Glomerular endothelial cell (primary cell): ENCODE measurements at regions not wholly inside any gene's neighbourhood (a gene's known extent, or its start where the extent isn't known, plus 50 kb on each side); places are given as distances from the start of the nearest gene placed in this dataset.
"Not testable (repeated sequence)": the region's sequence is repeated elsewhere in the genome, so short reads cannot be mapped to it uniquely, and the experiment has no call there.

ENCODE experiments used
- DNase-seq: peaks from one replicate; pipeline ENCODE4 v3.0.0-alpha.2; 2011; ENCODE audit warnings: low read depth, low spot score; ENCODE audit errors: extremely low read depth

- no peak for DNase-seq
Measured at GRCh38 chr18:60020107-60020925, 120.5 kb downstream of the PMAIP1 start.

DNA sequence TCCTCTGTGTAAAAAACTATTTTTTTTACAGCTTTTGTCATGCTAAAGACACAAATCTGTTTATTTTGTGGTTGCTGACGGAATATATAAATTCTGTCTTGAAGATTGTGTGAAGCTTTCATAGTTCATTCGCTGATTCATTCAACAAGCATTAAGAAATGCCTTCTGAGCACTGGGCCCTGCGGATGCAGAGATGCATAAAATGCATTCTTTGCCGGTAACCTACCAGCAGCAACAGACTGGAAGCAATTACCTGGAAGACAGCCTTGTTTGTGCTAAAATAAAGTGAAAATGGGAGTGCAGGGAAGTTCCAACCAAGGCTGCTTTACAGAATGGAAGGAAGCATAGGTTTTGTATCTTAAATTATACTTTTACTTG lies 119.7 kb downstream of the PMAIP1 start:
- DNase-seq: no peak

DNA sequence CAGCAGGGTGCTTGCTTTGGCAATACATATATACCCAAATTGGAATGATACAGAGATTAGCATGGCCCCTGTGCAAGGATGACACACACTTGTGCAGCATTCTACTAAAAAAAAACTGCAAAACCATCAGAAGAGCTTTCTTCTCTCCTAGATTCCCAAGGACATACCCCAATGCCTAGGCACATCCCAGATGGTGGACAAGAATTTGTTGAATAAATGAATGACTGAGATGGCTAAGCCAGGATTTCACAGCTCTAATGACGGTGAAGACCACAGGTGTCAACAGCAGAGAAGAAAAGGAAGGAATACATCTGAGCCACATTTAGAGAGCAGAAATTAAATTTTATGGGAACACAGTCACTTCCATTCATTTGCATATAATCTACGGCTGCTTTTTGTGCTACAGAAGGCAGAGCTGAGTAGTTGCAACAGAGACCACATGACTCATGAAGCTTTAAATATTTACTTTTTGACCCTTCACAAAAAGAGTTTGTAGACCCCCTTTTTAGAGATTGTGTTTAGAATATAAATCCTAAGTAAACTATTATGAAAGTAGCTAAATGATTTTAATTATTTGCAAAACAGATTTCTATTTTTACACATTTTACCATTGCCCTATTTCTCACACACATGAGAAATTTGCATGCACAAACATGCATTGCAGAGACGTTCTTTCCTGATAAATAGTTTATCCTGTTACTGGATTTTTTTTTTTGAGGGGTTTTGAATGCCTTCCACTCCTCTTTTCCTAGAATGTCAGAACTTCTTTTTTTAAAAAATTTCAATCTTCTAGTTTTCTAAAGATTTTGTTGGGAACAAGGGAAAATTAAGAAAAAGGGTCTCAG lies 119.0 kb downstream of the PMAIP1 start:
- DNase-seq: no peak

DNA sequence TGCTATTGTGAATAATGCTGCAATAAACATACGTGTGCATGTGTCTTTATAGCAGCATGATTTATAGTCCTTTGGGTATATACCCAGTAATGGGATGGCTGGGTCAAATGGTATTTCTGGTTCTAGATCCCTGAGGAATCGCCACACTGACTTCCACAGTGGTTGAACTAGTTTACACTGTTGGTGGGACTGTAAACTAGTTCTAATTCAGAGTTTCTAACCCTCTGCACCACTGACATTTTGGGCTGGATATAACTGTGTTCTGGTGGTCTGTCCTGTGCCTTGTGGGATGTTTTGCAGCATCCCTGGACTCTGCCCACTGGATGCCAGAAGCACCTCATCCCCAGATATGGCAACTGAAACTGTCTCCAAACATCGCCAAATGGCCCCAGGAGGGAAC lies 118.3 kb downstream of the PMAIP1 start:
- not testable (repeated sequence) for DNase-seq

DNA sequence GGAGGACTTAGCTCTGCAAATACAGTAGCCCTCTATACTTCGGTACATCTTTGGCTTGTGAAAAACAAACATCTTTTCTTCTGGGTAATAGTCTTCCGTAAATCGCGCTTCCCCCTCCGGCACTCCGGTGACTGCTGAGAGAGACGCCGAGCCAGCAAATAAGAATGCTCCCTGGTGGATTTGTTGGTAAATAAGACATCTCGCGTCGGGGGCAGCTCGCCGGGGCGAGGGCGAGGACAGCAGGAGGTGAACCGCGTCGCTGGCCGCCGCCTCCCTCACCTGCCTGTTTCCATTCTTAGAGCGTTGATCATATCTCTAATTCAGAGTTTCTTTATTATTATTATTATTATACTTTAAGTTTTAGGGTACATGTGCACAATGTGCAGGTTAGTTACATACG lies 117.6 kb downstream of the PMAIP1 start:
- no peak for DNase-seq

DNA sequence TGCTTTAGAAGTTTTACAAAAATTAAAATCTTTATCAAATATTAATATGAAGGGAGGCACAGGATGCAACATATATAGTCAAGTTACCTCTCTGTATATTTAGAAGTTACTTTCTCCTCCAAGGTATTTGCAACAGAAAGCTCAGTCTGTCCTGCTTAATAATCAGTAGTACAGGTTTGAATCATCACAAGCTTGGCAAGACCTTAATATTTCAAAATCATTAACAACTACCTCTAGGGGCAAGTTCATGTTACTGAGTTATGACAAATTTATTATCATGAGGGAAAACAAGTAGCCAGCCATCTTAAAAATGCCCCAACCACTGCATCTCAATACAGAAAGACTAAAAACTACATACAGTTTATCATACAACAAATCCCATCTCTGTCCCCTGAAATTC lies 116.0 kb downstream of the PMAIP1 start:
- not testable (repeated sequence) for DNase-seq

DNA sequence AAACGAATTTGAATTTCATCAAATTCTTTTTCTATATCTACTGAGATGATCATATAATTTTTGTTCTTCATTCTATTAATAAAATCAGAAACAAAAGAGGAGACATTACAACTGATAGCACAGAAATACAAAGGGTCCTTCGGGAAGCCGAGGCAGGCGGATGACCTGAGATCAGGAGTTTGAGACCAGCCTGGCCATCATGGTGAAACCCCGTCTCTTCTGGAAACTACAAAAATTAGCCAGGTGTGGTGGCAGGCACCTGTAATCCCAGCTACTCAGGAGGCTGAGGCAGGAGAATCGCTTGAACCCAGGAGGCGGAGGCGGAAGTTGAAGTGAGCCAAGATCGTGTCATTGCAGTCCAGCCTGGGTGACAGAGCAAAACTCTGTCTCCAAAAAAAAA lies 113.4 kb downstream of the PMAIP1 start:
- not testable (repeated sequence) for DNase-seq

- DNase-seq: no peak
Measured at GRCh38 chr18:60010984-60011383, 111.2 kb downstream of the PMAIP1 start.

- DNase-seq: no peak
Measured at GRCh38 chr18:60010513-60010912, 110.7 kb downstream of the PMAIP1 start.

- DNase-seq: no peak
Measured at GRCh38 chr18:60007661-60008060, 107.9 kb downstream of the PMAIP1 start.

DNA sequence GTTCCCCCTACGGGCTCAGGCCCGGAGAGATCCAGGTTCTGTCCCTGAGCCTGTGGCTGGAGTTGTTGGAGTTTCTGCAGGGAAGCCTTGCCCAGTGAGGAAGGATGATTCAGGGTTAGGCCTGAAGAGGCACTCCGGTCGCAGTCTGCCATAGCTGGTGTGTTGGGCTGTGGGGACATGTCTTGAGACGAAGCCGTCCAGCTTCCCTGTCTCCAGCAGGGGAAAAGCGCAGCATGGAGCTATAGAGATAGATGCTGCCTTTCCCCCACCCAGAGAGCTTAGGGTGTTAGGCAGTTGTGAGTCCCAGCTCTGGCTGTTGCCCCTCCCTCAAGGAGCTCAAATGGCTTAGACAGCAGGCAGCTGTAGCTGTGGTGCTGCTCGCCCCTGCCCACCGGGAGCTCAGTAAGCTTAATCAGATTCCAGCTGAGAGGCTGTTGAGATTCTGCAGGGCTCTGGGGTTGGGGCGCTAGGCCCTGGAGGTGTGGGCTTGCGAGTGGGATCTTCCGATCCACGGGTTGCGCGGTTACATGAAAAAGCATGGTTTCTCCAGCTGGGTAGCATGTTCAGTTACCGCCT lies 103.9 kb downstream of the PMAIP1 start:
- DNase-seq: no peak

- DNase-seq: no peak
Measured at GRCh38 chr18:59996370-59996966, 96.7 kb downstream of the PMAIP1 start.

DNA sequence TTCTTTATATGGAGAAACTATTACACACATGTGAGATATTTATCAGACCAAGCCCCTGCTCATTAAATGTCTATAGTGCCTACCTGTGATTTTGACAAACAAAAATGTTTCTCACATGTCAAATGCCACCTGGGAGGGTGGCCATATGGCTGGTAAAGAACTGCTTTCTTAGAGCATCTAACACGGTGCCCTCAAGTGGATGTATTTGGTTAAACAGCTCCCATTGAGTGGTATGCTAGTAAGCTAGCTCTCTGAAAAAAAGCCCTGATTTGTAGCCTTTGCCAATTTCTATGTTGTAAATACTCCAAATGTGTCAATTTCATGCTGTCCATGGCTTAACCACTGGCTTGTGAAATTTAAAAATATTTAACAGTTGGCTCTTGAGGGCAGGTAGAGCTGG lies 94.6 kb downstream of the PMAIP1 start:
- DNase-seq: no peak

DNA sequence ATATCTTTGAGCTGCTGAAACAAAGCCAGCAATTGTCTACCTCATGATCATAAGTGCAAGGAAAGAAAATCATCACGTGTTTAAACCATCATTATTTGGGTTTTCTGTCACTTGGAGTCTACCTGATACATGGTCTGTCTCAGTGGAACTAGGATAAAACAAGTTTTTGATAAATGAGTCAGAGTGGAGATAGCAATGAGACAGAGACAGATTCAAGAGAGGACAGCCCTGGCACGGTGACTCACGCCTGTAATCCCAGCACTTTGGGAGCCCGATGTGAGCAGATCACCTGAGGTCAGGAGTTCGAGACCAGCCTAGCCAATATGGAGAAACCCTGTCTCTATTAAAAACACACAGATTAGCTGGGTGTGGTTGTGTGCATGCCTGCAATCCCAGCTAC lies 93.8 kb downstream of the PMAIP1 start:
- no peak for DNase-seq

DNA sequence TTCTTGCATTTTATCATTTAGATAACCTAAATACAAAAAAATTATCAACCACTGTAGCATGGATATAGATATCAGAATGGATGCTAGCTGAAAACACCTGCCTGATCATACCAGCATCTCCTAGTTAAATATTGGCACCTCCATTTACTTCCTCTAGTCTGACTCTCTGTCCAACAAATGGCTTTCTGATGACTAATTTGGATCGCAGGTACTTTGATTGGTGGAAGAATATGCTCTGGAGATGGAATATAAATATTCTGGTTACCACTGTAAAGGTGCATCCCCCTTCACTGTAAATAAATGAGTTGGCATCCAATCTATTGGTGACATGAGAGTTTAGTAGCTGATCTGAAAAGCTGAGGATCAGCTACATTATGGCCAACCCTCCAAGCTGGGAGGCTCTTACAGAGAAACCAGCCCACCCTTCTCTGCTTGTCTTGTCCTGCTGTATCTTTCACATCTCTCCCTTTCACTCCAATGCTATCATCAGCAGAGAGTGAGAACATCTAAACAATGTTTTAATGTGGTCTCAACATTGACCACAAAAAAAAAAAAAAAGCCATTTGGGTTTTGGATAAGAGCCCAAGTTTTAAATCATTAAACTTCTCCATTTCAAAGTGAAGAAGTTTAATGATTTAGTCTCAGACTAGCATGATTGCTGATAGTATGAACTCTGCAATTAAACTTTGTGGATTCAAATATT lies 90.5 kb downstream of the PMAIP1 start:
- DNase-seq: no peak

GRCh38 chr18:59988098-59988706 lies 88.4 kb downstream of the PMAIP1 start:
- DNase-seq: no peak

DNA sequence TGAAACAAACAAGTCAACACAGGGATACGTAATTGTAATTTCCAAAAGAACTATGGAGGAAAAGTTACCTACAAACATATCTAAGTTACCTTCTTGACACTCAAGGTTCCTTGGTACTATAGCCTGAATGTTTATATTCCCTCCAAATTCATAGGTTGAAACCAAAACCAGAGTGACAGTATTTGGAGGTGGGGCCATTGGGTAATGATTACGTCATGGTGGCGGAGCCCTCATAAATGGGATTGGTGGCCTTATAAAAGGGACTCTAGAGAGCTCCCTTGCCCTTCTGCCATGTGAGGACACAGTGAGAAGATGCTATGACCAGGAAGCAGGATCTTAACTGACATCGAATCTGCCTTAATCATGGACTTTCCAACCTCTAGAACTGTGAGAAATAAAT lies 87.3 kb downstream of the PMAIP1 start:
- DNase-seq: no peak

- no peak for DNase-seq
Measured at GRCh38 chr18:59986139-59986538, 86.3 kb downstream of the PMAIP1 start.

GRCh38 chr18:59985289-59985688 lies 85.5 kb downstream of the PMAIP1 start:
- no peak for DNase-seq

- no peak for DNase-seq
Measured at GRCh38 chr18:59983506-59983905, 83.7 kb downstream of the PMAIP1 start.
